ENCODE measurements at regions not wholly inside any gene's neighbourhood (a gene's known extent, or its start where the extent isn't known, plus 50 kb on each side); places are given as distances from the start of the nearest gene placed in this dataset.

GRCh38 chr5:63154476-63155309 lies 576.1 kb downstream of the LRRC70 start:
- Histone ChIP-seq H3K9me3 (no peaks in the 10 kb centered on the region), H3K27ac (no peak overlapping the region), H3K36me3 (no peaks in the 10 kb centered on the region), H3K4me1 (no peaks in the 10 kb centered on the region), H3K27me3 (no peaks in the 10 kb centered on the region), H3K4me3 (no peak overlapping the region)
- DNase-seq (ENCODE audit: low spot score in 2 of 2) = no peak
- 59% methylated on average over 10 of the region's 10 CpGs for WGBS
- no peak for TF ChIP-seq POLR2A (IDR thresholded peaks at IDR 0.05)
- no peak for TF ChIP-seq POLR2AphosphoS5 (IDR thresholded peaks at IDR 0.05)
- TF ChIP-seq CTCF (IDR thresholded peaks at IDR 0.05) = no peak
- TF ChIP-seq EP300 (IDR thresholded peaks at IDR 0.05) = no peak

- no peak for DNase-seq (ENCODE audit: low spot score in 2 of 2)
- Histone ChIP-seq H3K4me3 (no peak overlapping the region), H3K27me3 (no peaks in the 10 kb centered on the region), H3K4me1 (no peaks in the 10 kb centered on the region), H3K36me3 (no peaks in the 10 kb centered on the region), H3K27ac (no peak overlapping the region), H3K9me3 (no peaks in the 10 kb centered on the region)
- WGBS = 45% methylated on average over 1 of the region's 1 CpG
- TF ChIP-seq CTCF (IDR thresholded peaks at IDR 0.05) (no peak), EP300 (IDR thresholded peaks at IDR 0.05) (no peak), POLR2A (IDR thresholded peaks at IDR 0.05) (no peak), POLR2AphosphoS5 (IDR thresholded peaks at IDR 0.05) (no peak)
Measured at GRCh38 chr5:63152871-63153270, 574.3 kb downstream of the LRRC70 start.

- Histone ChIP-seq H3K4me1 (no peaks in the 10 kb centered on the region), H3K9me3 (no peaks in the 10 kb centered on the region), H3K27ac (no peak overlapping the region), H3K4me3 (no peak overlapping the region), H3K27me3 (no peaks in the 10 kb centered on the region), H3K36me3 (no peaks in the 10 kb centered on the region)
- peak in 1 of 2 donors; percentile 63 for DNase-seq (ENCODE audit: low spot score in 2 of 2)
- TF ChIP-seq POLR2AphosphoS5 (IDR thresholded peaks at IDR 0.05) = no peak
- TF ChIP-seq CTCF (IDR thresholded peaks at IDR 0.05) = no peak
- no peak for TF ChIP-seq EP300 (IDR thresholded peaks at IDR 0.05)
- no peak for TF ChIP-seq POLR2A (IDR thresholded peaks at IDR 0.05)
- 79% methylated on average over 2 of the region's 2 CpGs for WGBS
Measured at GRCh38 chr5:63145167-63145566, 566.5 kb downstream of the LRRC70 start.

GRCh38 chr5:63141591-63141990 lies 563.0 kb downstream of the LRRC70 start:
- H3K36me3 ChIP-seq = no peaks in the 10 kb centered on the region
- H3K27ac ChIP-seq = no peak overlapping the region
- H3K4me1 ChIP-seq = no peaks in the 10 kb centered on the region
- no peaks in the 10 kb centered on the region for H3K27me3 ChIP-seq
- no peak for TF ChIP-seq CTCF (IDR thresholded peaks at IDR 0.05)
- TF ChIP-seq EP300 (IDR thresholded peaks at IDR 0.05) = no peak
- TF ChIP-seq POLR2AphosphoS5 (IDR thresholded peaks at IDR 0.05) = no peak
- no peak for TF ChIP-seq POLR2A (IDR thresholded peaks at IDR 0.05)
- no peak for DNase-seq (ENCODE audit: low spot score in 2 of 2)
- no peaks in the 10 kb centered on the region for H3K9me3 ChIP-seq
- H3K4me3 ChIP-seq = no peak overlapping the region

- WGBS = 91% methylated on average over 4 of the region's 4 CpGs
Measured at GRCh38 chr5:63135291-63135690, 556.7 kb downstream of the LRRC70 start.

More at GRCh38 chr5:63135291-63135690, 556.7 kb downstream of the LRRC70 start:
- H3K9me3 ChIP-seq = no peaks in the 10 kb centered on the region
- H3K27ac ChIP-seq = no peak overlapping the region
- no peaks in the 10 kb centered on the region for H3K36me3 ChIP-seq
- no peak for DNase-seq (ENCODE audit: low spot score in 2 of 2)
- no peaks in the 10 kb centered on the region for H3K27me3 ChIP-seq
- no peak overlapping the region for H3K4me3 ChIP-seq
- H3K4me1 ChIP-seq = no peaks in the 10 kb centered on the region
- TF ChIP-seq CTCF (IDR thresholded peaks at IDR 0.05) = no peak
- TF ChIP-seq POLR2AphosphoS5 (IDR thresholded peaks at IDR 0.05) = no peak
- no peak for TF ChIP-seq EP300 (IDR thresholded peaks at IDR 0.05)
- TF ChIP-seq POLR2A (IDR thresholded peaks at IDR 0.05) = no peak

All from suprapubic skin (tissue), 4 donors.